HG03439 (cell line): ENCODE measurements at regions not wholly inside any gene's neighbourhood (a gene's known extent, or its start where the extent isn't known, plus 50 kb on each side); places are given as distances from the start of the nearest gene placed in this dataset.
"Not testable (repeated sequence)": the region's sequence is repeated elsewhere in the genome, so short reads cannot be mapped to it uniquely, and the experiment has no call there.

Experiments used
- ATAC-seq: cut with Tn5 transposase; IDR thresholded peaks from one replicate; pipeline ENCODE4 v1.9.1; 2021; ENCODE audit warnings: mild to moderate bottlenecking, moderate library complexity; ENCODE audit not compliant: unreplicated experiment

DNA sequence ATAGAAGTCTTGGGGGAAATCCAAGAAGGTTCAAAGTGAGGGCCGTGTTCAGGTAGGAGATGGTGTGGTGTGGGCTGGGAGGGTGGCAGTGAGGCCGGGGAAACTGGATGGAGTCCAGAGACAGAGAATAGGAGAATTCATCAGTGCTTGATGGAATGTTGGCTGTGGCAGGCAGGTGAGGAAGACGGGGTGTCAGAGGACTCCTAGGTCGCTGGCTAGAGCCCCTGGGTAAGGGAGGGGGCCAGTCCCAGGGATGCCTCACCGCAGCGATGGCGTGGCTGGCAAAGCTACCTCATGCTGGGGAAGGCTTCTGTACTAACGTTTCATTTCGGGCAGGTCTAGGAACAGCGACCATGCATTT, 373.0 kb downstream of the RPS24 start:
- ATAC-seq, result no peak

DNA sequence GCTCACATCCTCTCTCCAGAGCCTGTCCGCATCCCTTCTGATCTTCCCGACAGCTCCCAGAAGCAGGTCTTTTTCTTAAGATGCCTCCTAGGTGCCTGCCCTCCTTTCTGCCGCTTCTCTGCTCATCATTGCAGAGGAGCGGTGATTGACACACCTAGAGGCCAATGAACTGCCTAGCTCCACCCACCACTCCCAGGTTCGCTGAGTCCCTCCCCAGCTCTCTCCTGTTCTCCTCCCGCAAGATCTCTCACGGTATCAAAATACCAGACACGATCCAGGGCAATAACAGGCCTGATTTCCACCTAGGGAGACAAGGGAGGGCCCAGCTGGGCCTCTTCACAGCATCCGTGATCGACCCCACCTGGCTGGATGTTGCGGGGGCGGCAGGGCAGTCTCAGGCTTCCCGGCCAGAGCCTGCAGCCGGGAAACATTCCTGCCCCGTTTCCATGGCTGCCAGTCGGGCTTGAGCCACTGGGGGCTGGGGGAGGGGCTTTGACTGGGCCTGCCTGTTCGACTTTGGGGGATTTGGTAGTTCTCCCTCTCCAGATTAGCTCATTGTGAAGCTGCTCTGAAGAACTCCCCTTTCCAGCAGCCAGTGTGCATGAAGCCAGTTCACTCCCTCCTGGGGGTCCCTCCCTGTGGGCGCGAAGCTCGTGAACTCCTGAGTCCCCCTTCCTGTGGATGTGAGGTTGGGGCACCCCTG, 373.5 kb downstream of the RPS24 start:
- no peak for ATAC-seq

DNA sequence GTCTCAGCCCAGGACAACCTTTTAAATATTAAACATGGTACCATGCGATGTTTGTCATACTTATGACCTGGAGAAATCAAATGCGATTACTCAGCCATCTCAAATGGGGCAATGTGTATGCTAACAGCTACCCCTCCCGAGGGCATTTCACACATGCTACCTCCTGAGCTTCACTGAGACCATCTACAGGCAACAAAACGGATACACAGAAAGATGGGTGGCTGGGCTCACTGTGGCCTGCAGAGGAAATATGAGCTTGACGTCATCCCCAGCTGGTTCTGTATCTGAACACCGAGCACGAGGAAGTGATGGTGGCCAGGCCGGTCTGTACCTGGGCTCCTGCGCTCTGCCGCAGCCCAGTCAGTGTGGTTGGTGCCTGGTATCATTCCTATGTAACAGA, 374.3 kb downstream of the RPS24 start:
- ATAC-seq, result no peak

DNA sequence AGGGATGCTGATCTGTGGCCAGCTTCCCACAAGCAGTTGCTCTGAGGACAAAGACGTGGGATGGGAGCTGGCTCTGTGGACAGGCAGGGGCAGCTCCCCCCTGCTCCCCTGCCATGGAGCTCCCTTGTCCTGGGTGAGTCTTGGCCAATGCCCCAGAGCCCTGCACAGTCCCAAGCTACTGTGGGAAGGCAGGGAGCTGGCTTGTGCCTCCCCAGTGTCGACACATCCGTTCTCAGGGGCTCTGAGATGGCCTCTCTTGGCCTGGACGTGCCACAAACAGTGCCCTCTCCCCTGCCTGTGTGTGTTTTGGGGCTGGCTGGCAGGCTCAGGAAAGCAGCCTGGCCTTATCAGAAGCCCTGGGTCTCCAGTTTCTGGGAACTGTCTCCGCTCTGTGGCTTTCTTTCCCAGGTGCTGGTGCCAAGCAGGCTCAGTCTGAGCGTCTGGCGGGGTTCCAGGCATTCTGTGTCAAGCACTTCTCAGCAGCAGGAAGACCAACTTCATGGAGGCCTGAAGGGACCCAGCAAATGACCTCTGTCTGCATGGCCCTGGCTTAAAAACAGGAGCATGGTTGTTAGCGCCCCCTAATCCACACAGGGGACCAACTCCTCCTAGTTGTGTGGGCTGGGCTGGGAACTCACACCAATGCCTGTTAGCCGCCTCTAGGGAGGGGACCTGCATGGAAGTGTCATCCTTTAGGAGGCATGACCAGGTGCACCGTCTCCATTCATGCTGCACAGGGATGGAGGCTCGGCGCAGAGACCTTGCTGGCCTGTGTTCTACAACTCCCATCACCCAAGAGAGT, 375.2 kb downstream of the RPS24 start:
- ATAC-seq, result no peak

DNA sequence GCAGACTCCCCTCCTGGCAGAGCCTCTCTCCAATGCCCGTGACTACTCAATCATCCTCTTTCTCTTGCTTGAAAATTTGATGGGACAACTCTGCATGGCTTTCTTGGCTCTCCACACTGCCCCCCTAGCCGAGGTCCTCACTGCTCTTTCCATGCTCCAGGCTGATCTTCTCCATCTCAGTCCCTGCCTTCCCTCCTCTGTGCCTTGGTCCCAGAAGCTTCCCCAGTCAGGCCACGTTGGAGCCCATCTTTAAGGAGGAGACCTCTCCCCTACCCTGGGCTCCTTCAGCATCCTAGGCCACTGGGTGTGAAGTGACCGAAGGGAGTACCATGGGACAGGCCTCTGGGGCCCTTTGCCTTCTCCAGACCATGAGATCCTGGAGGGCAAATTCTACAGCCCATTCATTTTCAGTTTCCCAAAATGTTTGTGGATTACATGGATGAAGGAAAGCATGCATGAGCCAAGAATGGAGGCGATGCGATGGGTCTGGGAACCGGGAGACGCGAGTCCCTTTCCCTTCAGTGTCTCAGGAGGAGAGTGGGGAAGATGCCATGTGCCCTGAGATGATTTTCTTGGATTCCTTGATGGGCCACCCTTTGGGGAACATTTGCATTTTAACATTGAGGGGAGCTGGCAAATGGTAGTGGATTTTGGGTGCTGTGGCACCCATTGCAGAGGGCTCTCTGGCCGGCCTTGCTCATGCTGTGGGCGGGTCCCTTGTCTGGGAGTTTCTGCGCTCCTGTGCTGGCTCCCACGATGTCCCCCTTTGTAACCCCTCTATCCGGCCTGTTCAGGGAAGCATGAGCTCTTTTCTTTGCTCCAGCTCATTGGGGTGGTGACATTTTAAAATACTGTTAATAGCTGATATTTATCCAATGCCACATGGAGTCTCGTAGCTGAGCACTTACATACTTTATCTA, 376.6 kb downstream of the RPS24 start:
- ATAC-seq, result no peak

DNA sequence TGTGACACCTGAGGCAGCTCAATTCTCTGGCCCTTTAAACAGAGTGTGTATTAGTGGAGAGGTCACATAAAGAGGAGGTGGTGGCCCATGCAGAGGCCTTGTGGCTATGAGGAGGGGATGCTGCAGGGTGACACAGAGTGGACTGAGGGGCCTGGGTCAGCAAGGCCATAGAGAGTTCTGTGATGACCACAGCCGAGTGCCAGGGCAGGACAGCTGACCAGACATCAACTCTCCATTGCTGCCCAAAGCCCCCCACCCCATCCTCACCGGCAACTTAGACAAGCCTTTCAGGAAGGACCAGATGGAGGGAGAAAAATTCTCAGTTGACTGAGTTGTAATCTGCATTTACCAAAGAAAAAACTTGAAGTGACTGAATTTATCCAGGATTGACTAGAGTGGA, 378.1 kb downstream of the RPS24 start:
- ATAC-seq, result no peak

DNA sequence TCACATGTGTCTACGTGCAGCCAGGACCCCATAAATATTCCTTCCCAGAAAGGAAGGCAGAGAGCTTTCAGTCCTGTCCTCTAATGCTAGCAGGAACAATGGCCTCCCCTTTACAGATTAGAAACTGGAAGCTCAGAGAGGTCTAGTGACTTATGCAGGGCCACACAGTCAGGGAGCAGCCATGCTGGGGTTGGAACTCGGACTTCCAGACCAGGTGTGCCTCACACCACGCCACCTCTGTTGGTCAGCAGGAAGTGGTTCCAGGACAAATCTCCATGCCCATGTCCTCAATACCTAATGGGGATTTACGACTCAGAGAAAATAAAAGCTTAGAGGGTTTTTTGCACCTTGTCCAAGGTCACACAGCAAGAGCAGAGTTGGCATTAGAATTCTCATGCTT, 378.9 kb downstream of the RPS24 start:
- no peak for ATAC-seq

DNA sequence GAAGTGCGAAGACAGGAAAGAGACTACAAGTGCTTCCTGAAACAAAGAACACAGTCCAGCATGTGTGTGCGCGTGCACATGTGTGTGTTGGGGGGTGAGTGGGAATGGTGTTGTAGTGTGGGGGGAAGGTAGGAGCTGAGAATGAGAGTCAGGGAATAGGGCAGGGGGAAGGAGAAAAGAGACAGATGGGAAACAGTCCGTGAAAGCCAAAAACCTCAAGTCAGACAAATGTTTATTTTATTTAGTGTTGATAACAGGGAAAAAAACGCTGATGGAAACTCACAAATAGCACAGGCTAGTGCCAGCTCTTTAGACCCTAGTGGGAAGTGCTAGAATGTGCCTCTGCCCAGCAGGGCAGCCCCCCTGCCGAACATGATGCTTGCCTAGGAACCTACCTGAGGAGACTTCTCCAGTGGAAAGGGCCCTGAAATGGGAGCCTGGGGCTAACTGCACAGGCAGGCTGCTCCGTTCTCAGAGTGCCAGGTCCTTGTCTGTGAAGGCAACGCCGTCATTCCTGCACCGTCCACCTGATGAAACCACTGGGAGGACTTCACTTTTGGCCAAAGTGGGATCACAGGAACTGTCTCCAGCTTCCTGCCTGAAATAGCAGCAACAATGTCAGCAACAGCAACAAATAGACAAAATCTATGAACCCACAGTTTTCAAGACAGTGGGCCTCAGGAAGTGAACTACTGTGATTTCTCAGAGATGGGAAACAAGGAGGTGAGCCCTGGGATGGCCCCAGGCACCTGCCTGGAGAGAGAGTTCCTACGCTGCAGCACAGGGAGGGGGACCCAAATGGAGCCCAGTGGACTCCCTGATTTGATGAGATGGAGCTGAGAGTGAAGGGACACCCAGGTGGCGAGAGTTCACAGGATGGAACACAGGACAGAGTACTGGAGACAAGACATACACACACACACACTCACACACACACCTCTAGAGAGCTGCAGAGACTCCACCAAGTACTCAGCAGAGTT, 379.7 kb downstream of the RPS24 start:
- no peak for ATAC-seq

DNA sequence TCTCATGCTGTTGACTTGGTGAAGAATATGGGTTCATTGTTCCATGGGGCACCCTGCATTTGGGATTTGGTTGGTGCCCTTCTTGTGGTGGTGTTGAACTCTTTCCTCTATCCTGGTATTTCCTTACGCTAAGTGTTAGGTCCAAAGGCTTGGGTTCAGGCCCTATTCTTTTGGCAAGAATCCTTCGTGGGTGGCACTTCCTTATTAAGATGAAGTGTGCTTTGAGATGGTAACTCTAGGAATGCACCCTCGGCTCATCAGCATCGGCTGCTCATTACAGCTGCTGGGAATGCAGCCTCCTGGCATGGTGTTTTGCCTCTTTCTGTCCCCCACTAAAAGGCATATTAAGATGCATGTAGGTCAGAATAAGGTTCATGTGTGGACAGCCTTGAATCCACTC, 380.7 kb downstream of the RPS24 start:
- no peak for ATAC-seq

DNA sequence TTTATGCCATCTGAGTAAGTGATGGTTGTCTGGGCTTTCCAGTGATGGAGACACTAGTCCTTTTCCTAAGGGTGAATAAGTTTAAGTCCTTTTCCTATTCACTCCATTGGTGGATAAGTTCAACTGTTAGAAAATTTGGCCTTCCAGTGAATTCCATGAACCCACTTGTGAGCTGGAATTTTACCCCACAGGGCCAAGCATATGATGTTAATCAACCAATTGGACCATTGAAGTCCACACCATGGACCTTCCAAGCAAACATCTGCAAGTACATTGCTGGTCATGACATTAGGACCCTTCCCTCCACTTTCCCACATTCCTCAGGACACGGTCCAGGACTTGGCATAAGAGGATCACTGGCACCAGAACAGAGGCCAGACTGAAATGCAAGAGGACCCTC, 381.4 kb downstream of the RPS24 start:
- ATAC-seq, result no peak

DNA sequence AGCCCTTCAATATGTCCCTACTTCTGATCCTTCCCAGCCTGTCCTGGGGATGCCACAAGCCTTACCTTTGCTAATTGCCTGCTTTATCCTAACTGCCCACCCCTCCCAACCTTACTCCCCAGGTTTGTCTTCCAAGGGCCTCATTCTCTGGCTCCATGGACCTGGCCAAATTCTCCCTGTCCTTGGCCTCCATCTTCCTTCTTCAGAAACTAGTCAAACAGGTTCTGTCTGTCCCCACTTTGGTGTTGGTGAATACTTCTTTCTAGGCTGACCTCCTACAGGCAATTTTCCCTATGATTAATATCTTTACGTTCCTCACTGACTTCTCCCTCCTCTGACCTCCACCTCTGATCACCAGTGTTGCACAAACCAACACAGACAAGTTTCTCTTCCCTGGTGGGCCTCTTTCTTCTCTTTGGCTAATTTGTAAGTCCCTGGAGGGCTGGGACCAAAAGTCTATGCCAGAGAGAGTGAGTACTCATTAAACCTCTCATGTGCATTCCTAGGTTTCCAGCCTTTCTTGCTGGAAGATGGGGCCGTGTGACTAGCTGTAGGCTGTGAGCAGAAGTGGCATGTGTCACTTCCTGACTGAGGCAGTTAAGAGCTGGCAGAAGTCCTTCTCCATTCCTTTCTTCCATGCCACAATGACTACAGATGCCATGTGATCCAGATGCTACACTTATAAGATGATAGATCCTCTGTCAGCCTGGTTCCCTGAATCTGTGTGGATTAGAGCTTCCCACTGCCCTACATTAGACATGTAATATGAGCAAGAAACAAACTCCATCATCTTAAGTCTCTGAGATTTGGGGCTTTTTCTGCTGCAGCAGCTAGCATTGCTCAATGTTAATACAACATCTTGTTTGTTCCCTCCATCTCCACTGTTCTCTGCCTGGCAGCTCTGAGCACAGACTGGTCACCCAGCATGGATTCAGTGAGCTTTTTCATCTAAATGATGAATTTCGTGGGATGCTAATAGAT, 382.7 kb downstream of the RPS24 start:
- no peak for ATAC-seq

DNA sequence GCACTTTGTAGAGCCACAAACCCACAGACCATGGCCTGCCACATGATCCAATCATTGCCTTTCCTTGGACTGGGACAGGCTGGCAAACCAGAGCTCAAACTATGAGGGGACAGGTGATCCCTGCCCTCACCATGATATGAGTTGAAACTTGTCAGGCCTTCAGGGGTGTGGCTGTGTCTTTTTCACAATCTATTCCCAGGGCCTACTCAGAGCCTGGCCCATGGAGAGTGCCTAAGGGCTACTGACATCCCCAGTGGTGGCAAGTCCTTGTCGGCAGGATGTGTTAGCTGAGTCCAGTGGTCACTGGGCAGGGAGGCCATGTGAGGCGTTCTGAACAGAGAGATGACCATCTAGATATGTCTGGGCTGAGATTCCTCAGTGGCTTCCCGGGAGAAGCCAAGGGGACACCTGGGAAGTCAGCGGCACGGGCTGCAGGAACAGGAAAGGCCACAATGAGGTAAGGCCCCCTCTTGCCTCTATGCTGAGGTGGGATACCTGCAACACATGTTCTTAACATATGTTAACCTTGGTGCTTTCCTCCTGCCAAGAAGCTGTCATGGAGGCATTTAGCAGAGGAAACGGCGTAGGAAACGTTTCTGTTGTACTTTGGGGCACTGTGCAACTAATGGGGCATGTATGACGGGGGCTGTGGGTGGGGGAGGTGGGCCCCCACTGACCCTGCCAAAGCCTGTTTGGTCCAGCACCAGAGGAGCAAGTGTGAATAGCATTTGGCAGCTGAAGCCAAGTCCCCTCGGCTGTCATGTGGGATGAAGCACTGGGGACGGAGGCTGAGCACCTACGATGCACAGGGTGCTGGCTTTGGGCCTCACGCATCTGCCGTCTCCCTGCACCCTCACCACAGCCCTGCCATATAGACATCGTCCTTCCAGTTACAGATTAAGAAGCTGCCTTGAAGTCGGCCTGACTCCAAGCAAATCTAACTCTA, 384.0 kb downstream of the RPS24 start:
- no peak for ATAC-seq

DNA sequence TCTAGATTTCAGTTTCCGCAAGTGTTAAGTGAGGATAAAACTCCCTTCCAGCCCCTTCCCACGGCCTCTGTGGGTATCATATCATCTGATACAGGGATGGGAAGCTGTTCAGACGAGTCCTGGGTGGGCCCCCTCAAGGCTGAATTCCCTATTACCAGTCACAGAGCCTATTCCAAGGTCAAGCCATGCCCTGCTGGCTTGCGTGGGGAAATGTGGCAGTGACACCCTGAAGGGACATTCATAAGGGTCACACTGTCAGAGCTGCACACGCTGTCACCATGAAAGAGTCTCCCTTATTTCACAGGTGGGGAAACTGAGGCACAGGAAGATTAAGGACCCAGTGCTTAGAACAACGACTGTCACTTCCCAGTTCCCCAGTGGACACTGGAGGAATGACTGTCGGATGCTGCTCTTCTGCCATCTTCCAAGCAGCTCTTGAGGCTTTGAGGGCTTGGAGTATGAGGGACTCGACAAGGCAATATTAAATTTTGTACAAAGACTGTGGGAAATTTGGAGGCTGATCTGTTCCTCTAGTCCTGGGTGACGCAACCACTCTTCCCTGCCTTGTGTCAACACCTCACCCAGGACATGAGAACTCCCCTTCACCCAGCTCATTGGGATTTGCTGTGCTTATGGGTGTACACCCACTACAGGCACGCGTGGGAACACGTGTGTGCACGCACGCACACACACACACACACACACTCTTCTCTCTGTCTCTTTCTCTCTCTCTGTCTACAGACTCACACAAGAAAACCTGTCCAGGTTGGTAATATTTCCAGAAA, 386.0 kb downstream of the RPS24 start:
- ATAC-seq, result no peak

DNA sequence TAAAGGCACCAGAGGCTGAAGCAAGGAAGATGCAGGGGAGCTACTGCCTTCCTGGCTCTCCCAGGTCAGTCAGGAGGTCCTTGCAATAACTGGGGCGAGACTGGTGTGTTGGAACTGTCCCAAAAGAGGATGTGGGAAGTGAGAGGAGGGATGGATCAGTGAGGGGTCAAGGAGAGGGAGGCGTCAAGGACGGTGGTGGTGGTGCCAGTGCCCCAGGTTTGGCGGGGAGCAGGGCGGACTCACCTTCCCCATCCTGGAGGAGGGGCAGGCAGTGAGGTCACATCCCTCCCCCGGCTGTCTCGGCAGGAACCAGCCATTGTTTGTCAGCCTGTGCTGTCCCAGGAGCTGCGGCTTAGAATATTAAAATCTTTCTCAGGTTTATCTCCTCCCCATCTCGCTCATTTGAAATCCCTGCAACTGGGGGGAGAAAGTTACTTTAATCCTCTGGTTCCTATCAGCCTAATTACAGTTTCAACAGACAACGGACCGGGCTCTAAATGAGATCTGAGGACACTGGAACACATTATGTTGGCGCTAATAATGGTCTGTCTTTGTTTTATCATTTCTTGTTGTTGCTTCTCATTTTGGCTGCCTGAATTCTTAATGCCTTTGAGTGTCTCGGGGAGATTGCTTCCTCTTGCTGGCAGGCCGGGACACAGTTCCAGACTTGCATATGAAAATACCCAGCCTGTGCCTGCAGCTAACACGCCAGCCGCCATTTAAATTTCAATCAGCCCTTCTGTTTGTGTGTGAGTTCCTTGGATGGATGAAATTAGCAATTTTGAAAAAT, 387.5 kb downstream of the RPS24 start:
- no peak for ATAC-seq

DNA sequence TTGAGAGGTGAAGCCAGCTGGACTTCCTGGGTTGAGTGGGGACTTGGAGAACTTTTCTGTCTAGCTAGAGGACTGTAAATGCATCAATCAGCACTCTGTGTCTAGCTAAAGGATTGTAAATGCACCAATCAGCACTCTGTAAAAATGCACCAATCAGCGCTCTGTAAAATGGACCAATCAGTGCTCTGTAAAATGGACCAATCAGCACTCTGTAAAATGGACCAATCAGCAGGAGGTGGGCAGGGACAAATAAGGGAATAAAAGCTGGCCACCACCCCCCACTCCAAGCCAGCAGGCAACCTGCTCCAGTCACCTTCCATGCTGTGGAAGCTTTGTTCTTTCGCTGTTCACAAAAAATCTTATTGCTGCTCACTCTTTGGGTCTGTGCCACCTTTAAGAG, 390.4 kb downstream of the RPS24 start:
- ATAC-seq, result not testable (repeated sequence)

DNA sequence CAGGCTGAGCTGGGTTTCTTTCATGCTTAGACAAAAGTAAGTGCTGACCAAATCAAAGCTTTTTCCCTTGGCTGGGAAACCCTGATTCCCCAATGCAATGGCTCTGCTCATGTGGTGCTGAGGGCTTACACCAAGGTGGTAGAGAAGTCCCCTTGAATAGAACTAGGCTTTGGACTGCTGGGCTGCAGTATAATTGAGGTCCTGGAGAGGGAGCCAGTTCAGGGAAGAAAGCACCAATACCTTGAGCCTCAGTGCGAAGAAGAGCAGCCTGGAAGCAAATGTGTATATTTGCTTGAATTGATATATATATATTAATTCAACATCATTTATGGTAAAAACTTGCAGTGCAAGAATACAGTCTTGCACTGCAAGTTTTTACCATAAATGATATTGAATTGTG, 391.1 kb downstream of the RPS24 start:
- no peak for ATAC-seq

DNA sequence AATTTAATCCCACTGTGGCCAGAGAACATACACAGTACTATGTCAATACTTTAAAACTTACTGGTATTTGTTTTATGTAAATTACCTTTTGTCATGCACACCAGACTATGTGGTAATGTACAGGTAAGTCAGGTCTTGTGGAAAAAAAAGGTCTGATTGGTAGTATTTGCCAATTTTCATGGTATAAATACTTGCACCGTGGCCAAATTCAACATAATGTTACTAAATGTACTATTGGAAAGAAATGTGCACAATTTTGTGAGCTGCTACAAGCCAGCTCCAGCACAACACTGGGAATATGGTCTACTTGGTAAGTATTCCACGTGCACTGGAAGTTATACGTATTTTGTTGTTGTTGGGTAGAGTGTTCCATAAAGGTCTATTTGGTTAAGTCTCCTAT, 392.5 kb downstream of the RPS24 start:
- no peak for ATAC-seq
